ENCODE measurements at regions not wholly inside any gene's neighbourhood (a gene's known extent, or its start where the extent isn't known, plus 50 kb on each side); places are given as distances from the start of the nearest gene placed in this dataset.
"Not testable (repeated sequence)": the region's sequence is repeated elsewhere in the genome, so short reads cannot be mapped to it uniquely, and the experiment has no call there.

DNA sequence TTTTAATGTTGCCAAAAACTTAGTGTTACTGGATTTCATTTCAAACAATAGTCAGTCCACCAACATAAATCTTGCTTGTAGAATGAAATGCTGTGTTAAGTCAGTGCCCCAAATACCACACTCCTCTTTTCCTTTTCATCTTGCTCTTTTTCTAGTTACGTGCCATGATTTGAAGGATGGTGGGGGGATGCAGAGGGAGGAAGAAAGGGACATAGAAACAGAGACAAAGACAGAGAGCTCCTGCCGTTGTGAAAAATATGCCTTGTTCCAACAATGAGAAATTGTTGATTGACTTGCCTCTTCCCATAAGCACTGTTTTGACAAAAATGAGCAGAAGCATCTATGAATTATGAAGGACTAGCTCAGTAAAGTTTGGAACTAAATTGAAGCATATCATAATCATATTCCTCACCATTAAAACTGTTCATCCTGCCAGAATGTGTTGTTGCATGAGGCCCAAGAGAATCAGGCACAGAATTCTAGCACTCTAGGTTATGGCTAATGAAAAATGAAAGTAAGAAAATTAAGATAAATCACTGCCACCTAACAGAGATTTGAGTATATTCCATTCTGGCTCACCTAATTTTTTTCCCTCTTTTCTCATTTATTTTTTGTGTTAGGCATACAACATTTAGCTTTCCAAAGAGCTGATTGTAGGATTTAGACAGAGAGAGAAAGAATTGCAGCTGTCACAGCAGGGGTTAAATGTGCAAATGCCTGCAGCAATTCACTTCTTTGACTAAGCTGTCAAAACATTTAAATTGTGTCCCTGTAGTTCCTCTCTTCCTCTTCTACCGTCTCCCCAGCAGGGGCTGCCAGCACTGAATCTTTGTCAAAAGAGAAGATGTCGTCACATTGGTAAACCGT lies 111.6 kb upstream of the PTPN13 start:
- DNase-seq: peak in 1 of 2 experiments; percentile 23

DNA sequence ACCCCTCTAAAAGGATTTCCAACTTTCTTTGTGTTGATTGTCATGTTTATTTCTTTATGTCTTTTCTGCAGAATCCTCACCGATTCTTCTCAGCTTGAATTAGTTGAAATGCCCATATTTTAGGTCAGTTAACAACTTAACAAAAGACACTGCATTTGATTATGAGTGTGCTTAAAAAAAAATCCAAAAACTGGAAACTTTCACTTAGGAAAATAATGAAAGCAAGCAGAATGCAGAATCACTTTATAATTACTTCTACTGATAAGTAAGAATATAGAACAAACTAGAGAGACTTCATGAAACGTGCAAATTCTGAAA lies 111.0 kb upstream of the PTPN13 start:
- no peak for DNase-seq

DNA sequence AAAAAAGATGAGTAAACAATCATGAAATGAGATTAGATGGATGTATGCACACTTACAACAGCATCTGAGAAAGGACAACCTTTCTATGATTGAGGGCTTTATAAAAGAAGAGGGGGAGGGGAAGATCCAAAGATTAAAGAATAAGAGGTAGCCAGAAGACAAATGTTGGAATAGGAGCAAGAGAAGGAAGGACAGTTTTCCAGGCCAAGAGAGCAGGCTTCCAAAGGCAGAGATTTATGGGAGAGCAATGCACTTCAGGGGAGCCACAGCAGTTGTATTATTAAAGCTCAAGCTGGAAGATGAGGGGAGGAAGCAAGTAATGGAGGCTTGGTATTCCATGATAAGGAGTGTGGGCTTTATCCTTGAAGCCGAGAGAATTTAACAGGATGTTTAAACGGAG lies 110.3 kb upstream of the PTPN13 start:
- no peak for DNase-seq

DNA sequence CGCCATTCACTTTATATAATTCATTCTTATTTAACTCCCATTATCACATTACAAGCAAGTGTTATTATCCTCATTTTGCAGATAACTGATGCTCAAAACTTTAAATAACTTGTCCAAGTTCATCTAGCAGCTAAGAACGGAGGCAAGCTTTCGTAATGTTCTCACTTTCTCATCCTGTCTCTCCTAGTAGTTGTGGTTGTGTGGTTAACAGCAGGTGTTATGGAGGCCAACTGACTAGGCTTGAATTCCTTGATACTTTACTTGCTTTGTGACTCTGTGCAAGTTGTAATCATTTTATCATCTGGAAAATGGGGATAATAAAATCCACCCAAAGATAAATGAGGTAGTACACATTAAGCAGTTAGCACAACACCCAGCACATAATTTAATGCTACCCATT lies 109.9 kb upstream of the PTPN13 start:
- DNase-seq: no peak

DNA sequence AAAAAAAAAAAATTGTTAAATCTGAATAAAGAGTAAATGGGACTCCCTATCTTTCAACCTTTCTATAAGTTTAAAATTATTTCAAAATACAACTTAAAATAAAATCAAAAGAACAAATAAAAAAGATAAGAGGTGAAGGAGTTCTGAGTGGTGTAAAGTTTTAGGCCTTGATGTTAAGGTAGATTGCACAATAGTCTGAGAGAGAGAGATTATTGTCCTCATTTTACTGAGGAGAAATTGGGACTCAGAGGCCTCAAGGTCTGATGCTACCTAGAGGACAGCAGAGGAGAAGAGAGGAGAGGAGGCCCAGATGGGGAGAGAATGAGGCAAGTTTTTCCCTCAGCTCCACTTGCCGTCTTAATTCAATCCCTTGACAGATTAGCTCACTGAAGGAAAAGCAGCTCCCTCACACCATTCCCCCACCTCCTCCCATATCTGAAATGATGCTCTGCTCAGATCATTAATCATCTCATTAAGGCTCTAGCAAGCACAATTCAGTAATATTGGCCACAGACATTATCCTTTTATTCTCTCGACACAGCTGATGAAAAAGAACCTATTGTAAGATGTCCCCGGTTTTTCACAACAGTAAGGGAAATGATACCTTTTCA lies 106.3 kb upstream of the PTPN13 start:
- no peak for DNase-seq

DNA sequence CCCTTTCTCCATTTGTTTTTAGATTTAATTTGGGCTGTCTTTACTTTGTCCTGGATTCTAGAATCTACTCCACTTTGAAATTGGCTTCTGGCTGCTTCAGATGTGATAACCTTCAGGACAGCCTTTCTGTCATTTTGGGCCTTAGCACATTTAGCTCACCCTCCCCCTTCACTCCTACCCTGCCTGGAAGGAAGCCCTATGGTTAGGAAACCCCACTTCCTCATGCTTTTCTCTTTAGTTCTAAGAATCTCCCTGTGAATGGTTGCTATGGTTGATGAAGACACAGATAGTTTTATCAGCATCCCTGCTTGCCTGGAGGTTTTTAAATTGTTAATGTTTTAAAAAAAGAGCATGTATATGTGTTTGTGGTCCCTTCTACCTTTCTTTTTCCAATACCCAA lies 100.7 kb upstream of the PTPN13 start:
- DNase-seq: peak; percentile 85 to 87

DNA sequence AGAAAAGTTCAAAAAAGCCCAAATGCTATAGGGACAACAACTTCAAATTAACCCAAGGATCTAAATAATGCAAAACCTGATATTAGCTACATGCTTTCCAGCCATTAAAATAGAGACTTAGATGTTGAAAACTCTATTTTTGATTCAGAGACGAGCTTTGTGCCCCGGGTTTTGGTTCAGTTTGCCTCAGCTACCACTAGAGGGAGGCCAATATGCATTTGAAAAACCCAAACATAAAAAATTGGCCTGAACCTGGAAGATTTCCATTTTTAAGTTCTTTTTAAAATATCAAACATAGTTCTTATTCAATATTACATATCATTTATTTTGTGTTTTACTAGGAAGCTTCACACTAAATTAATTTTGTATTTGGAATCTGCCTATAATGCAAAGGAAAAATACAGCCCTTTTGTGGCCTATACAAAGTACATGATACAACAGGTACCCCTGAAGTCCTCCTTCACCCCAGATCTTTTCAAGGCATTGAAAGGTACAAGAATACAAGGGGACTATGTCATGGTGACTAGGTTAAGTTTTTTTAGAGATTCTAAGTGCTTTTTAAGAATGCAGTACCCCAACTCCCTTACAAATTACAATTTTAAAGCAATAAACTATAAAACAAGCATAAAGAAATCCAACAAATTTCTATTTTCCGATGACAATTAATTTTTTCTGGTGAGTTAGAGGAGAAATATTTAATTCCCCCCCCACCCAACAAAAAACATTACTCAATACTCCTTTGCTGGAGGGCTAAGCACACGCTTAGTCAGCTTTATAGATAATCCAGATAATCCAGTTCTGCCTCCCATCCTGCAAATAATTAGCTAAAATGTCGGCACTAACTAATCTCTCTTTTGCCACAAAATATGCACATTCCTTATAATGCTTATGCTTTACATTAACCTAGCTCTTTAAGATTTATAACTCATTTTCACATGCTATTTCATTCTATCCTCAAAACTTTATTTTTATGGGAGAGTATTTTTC lies 97.7 kb upstream of the PTPN13 start:
- DNase-seq: peak; percentile 54 to 56

DNA sequence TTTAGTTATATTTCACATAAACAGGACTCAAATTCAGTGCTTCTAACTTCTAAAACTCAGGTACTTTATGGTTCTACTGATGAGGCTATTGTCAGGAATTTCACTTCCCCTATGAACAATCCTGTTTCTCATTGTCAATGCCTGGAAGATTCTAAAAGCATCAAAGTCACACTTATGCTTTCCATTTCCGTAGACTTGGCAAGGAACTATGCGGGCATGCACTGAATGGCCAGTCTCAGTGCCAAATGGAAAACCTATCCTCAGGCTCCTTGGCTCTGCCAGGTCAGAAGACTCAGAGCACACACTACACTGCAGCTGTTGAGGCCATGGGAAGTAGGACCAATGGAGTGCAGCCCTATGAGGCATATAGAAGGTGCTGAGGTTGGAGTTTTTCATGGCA lies 97.0 kb upstream of the PTPN13 start:
- DNase-seq: no peak

DNA sequence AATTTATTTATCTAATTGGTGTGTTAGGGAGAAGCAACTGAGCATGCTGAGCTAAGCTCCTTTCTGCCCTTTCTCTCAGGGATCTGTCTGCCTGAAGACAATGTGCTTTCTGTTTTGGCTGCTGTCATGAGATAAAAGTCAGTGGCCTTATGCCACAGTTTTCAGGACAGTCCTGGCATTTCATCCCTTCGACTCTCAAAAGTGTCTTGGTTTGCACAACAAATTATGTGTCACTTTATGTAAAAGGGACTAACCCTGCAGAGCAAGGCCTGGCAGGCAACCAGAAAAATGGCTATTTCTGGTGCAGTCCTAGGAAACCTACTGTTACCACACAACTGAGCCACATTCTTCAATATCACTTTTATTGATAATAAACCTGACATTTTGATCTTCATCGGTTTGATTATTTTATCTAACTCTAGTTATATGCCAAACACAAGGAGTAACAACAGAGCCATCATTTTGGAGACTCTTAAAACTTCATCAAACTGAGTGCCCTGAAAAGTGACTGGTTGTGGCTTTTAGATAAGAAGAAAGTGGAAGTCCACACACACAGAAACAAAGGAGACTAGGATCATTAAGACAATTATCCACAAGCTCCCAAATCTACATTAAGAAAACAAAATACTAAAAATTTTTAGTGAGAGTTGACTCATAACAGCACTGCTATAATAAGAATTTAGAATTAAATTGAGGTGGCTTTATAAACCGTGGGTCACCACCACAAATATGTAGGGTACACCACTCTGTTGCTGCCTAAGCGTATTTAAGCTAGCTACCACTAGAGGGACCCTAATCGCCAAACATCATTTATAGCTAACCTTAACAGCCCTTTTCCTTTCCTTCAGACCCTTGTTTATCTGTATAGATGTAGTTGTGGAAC lies 95.9 kb upstream of the PTPN13 start:
- peak; percentile 71 to 72 for DNase-seq

DNA sequence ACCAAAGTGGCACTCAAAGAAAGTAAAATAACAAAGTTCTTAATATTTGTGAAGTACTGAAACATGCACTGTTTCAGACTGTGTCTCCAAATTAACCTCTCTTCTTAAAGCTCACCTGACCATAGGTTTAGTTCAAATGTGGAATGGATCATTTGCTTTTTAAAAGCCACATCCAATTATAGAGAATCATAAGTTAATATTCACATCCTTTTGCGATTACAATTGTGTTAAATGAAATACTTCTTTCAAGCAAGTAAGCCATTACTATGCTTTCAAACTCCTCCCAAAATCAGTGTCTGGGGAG lies 95.3 kb upstream of the PTPN13 start:
- DNase-seq: no peak

DNA sequence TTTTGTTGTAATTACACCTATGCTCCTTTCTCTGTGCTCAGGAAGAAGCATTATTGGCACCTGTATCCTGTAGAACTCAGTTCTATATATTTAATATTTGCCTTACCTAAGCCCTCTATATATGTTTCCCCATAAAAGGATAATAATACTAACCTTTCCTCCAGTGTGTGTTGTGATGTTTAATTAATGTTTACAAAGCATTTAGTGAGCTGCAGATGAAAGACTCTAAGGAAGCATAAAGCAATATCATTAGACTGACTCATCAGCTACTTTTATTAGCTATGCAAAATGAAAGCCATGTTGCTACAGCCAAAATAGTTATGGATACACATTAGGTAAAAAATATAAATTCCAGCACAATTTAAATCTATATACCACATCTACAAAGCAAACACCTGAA lies 93.6 kb upstream of the PTPN13 start:
- DNase-seq: no peak

DNA sequence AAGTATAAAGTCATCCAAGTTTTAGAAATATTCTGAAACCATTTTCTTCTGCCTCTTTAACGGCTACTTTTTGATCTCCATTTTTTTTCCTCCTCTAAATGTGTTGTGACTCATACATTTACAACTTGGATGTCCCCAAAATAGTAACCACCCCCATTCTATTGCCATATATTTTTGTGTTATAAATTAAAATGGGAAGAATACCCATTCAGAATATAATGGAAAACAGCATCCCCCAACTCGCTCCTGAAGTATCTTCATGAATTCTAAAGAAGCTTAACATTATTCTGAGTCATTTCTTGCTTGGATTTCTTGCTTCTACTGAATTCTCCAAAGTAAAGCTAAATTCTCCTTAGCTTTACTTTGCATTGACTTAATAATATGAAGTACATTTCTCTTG lies 92.0 kb upstream of the PTPN13 start:
- DNase-seq: no peak

DNA sequence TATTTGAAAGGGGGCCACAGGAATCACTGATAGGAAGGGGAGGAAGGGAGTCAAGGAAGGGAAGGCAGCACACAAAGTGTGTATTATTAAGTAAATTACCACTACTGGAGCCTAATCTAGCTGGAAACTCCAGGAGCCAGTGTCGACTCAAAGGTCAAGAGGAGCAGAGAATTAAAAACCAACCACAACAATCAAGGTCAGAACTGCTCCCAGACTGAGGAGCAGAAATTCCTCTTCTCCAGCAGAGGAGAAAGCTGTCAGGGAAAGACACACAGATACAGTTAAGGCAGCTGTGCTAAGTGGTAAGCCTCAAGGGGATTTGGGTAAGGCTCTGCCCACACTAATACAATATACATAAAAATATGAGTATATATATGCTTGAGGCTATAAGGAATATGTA lies 87.5 kb upstream of the PTPN13 start:
- no peak for DNase-seq

DNA sequence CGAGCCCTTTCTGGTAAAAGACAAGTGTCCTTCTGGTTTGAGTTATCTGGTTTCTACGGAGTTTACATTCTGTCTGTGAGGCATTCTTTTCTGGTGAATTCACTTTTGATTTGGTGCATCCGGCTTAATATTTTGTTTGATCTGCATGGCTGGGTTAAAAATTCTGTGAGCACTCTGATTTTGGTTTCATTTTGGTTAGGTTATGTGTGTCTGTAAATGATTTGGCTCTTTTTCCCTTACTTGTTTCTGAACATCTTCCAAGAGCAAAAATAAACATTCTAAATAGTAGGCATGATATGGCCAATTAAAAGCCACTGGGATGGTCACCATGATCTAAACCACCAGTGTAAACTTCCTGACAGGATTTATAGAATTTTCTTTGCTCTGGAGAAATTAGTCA lies 85.7 kb upstream of the PTPN13 start:
- DNase-seq: no peak

DNA sequence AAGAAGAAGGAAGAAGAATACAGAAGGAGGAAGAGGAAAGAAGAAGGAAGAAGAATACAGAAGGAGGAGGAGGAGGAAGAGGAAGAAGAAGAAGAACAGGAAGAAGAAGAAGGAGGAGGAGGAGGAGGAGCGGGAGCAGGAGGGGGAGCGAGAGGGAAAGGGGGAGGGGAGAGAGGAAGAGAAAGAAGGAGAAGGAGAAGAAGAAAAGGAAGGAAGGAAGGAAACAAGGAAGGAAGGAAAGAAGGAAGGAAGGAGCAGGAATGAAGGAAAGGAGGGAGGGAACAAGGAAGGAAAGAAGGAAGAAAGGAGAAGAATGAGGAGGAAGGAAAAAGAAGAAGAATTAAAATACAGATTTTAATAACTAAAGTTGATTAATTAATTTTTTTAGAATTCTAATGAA lies 82.5 kb upstream of the PTPN13 start:
- DNase-seq: no peak

DNA sequence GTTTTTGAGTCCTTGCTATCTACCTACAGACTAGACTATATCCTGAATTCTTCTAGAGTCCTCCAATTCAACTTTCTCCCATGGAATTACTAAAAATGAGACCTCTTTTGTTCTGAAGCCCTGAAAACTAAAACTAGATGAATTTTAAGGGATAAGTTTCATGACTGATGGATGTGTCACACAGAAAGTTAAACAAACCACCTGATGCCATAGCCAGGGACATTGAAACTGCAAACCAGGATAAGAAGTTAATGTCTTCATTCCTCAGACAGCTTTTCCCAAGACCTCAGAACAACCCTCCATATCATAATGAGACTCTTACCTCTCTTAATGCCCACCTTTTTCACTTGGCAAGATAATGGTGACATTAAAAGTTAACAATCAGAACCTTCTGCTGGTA lies 81.5 kb upstream of the PTPN13 start:
- DNase-seq: no peak

DNA sequence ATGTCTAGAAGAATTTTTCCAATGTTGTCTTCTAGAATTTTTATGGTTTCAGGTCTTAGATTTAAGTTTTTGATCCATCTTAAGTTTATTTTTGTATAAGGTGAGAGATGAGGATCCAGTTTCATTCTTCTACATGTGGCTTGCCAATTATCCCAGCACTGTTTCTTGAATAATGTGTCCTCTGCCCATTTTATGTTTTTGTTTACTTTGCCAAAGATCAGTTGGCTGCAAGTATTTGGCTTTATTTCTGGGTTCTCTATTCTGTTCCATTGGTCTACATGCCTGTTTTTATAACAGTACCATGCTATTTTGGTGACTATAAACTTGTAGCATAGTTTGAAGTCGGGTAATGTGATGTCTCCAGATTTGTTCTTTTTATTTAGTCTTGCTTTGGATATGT lies 78.2 kb upstream of the PTPN13 start:
- DNase-seq: not testable (repeated sequence)

DNA sequence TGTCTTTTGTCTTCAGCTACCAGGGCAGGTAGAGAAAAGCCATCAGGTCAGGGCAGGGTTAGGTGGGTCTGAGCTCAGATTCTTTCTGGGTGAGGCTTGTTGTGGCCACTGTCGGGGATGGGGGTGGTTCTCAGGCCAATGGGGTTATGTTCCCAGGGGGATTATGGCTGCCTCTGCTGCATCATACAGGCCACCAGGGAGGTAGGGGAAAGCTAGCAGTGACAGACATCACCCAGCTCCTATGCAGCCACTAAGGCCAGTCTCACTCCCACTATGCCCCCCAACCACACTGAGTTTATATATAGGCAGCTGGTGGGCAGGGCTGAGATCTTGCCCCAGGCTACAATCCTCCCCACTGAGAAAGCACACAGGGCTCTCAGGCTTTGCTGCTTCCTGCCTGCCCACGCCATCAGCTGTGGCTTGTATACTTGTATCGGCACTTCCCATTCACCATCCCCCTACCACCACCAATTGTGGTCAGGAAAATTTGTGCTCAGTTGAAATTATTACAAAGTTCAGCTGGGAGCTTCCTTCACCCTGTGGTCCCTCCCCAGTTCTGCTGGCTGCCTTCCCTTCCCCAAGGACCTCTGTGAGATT lies 72.6 kb upstream of the PTPN13 start:
- no peak for DNase-seq

DNA sequence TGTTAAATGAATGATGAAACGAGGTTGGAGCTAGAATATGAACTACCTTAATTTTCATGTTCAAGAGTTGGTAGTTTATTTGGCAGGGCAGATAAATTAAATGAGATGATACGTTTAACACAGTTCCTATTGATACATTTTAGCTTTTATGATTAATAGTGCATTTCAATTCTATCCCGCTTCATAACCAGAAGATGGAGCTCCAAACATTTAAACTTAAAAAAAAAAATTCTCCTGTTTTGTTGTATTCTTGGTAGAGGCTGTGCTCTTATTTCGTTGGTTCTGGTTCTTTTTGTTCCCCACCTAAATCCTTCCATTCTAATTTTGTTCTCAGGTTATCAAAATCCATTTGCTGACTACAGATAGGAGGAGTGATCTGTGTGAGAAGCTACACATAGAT lies 71.8 kb upstream of the PTPN13 start:
- DNase-seq: no peak

DNA sequence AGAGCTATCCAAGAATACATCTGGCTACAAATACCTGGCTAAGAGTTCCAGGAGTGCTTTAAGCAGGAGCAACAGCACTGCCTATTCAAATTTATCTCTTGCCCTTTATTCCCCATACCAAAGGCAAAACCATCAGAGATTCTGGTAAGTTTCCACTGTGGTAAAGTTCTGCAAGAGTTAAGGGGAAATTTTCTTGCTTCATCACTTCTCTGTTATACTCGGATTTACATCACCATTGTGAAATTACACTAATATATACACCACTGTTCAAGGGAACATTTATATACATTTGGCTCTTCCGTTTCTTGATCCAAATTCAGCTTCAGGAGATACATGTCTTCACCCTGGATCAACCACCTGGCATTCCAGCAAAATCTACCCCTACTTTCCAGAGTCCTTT lies 70.8 kb upstream of the PTPN13 start:
- peak; percentile 37 to 44 for DNase-seq

DNA sequence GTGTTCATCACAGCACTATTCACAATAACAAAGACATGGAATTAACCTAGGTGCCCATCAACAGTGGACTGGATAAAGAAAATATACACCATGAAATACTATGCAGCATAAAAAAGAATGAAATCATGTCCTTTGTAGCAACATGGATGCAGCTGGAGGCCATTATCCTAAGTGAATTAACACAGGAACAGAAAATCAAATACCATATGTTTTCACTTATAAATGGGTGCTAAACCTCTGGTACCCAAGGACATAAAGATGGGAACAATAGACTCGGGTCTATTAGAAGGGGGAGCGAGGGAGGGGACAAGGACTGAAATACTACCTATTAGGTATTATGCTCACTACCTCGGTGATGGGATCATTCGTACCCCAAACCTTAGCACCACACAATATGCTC lies 66.4 kb upstream of the PTPN13 start:
- DNase-seq: not testable (repeated sequence)

DNA sequence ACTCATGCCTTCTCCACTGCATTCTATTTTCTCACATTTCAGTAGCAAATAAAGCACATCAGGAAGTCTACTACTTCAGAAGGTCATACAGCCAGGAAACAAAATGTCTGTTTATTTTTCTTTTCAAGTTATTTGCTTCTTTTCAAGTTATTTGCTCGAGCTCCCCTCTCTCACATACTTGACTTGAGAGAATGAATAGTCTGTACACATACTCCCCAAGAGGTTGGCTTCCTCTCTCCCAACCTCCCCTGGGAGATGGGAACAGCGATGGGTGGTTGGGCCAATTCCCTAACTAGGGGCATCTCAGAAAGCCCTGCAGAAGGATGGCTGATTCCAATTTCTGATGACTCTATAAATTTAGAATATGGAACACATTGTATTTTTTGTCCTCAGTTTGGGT lies 64.7 kb upstream of the PTPN13 start:
- DNase-seq: no peak
